Astrocyte of the hippocampus (primary cell): ENCODE measurements at regions not wholly inside any gene's neighbourhood (a gene's known extent, or its start where the extent isn't known, plus 50 kb on each side); places are given as distances from the start of the nearest gene placed in this dataset.
"Not testable (repeated sequence)": the region's sequence is repeated elsewhere in the genome, so short reads cannot be mapped to it uniquely, and the experiment has no call there.

ENCODE experiments used
- DNase-seq: peaks from one replicate; pipeline ENCODE4 v3.0.0; 2011; ENCODE audit warnings: low read depth, low spot score

DNA sequence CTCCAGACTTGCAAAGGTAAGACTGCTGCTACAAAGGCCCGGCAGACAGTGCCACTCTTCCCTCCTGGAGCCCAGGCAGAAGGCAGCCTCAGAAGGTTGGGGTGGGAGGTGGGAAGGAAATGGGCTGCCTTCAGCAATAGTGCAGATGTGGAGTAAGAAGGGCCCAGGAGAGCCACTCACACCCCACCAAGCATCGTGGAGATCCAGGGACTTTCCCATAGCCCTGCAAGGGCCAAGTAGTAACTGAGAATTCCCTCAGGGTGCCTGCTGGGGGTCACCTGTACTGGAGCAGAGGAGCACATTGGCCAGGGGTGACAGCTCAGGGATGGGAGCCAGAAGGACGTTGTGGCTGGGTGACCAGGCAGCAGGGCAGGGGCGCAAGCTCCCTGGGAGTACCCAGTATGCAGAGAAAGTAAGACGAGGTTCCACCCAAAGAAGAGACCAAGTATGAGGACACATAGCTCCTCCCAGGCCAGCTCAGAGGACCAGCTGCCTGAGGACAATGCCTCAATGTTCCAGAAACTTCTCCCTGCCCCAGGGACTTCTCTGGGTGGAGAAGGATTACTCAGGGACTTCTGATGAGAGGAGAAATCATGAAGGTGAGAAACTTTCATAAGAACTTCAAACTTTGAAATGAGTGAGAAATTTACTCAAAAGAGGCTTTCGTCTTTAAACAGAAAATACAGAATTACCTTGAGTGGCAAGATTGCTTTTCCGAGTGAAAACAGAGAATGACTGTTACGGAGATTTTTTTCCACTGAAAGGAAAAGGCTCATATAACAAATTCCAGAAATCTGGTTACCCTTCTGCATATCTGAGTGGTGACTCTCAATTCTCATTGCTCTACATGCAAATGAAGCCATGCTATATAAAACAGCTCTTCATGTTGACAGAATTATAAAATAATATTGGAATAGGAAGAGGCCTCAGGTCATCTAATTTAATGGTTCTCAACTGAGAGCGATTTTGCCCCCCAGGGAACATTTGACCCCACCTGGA lies 87.9 kb upstream of the TRIO start:
- DNase-seq: peak; percentile 66

DNA sequence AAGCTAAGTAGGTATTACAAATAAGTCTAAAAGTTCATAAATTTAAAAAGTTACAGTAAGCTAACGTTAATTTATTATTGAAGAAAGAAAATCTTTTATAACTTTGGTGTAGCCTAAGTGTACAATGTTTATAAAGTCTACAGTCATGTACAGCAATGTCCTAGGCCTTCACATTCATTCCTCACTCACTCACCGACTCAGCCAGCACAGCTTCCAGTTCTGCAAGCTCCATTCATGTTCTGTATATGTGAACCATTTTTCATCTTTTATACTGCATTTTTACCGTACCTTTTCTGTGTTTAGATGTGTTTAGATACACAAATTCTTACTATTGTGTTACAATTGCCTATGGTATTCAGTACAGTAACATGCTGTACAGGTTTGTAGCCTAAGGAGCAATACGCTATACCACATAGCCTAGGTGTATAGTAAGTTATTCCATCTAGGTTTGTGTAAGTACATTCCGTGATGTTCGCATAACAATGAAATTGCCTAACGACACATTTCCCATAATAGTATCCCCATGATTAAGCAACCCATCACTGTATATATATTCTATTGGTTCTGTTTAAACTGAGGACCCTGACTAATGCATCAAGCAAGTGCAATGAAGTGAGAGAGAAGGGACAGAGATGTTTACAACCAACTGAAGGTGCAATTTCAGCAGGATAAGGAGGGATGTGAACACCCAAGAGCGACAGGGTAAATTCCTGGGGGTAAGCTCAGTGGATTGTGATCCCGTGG lies 88.9 kb upstream of the TRIO start:
- DNase-seq: no peak

DNA sequence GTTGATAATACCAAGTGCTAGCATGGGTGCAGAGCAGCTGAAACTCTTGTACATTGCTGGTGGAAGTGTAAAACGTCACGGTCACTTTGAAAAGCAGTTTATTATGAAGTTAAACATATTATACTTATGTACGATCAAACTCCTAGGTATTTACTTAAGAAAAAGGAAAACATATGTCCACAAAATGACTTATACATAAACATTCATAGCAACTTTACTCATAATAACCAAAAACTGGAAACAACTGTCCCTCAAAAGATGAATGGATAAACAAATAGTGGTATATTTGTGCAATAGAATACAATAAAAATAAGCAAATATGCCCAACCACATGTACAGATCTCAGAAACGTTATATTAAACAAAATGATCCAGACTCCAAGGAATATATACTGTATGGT lies 92.3 kb upstream of the TRIO start:
- no peak for DNase-seq

DNA sequence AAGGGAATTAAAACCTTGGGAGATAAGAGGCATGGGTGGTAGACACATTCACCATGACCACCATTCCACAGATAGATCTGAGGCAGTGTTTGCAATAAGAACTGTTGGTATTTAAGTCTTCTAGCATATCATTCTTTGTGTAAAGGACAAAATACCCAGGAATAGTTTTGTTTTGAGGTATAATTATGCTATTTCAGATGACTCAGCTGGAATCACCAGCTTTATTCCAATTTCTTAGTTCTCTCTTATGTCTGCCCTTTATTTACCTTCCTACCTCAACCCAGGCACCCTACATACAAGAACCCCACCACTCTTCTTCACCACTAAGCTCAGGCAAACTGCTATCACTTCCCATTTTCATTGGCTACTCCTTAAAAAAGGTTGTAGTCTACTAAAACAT lies 94.7 kb upstream of the TRIO start:
- no peak for DNase-seq

DNA sequence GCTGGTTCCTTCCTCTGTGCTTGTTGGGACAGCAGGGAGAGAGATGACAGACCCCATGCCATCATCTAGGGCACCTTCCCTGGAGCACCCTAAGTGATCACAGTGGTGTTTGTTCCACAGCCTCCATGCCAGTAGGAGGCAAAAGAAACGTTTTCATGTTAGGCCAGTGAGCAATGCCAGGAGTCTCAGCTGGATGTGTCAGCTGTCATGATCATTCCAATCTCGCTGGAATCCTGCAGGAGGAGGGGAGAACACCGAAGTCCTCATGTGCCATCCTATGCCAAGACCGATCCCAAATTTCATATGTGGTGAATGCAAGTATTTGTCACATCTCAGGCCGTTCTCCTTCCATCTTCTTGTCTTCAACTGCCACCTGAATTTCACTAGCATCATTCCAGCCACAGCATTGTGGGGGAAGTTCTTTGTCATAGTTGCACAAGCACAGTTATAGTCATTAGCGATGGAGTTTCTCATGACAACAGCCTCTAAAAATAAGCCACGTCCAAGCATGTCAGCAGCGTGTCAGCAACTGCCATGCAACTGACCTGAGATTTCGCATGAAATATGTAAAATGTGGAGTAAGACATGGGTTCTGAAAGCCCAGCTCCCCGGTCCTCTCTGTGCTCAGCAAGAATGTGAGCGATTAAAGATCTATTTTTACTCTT lies 97.2 kb upstream of the DNAH5 start:
- DNase-seq: no peak

DNA sequence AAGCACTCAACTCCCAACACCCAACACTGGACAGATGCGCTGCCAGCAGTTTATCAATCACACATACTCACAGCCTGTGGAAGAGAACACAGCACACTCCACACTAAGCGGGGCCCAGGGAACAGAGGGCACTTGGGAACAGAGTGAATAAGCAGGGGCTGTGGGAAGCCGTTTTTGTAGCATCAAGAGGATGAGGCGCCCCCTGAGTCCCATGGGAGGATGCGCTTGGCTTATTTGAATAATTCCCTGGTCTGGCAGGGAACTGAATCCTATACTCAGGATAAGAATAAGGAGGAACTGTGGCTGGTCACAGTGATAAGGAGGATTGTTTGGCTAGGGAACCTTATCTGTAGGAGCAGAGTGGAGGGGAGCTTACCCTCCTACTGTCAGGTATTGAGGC lies 96.1 kb upstream of the DNAH5 start:
- DNase-seq: no peak

DNA sequence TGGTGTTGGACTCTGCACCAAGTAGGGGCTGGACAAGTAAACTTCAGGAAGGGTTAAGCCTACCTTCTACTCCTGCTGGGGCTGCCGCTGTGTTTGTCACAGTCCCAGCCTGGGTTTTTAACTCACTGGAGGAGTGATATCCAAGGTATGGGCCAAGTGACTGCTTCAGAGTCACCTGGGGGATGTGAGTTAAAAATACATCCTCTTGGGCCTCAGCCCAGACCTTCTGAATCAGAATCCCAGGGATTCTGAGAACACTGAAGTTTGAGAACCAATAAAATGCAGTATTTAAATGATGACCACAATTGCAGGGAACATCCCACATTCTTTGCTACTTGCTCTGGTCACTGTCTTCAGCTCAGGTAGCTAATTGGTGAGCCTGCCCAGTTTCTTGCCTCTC lies 95.1 kb upstream of the DNAH5 start:
- DNase-seq: no peak

DNA sequence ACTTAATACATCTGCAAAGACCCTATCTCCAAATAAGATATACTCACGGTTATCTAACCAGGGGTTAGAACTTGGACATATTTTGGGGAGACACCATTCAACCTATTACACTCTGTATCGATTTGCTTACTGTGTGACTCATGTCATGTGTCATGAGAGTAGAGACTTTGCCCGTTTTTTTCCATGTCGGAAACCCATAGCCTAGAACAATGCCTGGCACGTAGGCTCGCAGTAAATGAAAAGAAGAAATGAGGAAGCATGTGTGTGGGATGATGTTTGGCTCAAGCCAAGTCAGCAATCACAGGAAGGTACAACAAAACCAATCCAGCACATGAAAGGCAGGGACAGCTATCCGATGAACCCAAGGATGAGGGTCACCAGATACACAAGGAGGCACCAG lies 94.6 kb upstream of the DNAH5 start:
- DNase-seq: no peak

DNA sequence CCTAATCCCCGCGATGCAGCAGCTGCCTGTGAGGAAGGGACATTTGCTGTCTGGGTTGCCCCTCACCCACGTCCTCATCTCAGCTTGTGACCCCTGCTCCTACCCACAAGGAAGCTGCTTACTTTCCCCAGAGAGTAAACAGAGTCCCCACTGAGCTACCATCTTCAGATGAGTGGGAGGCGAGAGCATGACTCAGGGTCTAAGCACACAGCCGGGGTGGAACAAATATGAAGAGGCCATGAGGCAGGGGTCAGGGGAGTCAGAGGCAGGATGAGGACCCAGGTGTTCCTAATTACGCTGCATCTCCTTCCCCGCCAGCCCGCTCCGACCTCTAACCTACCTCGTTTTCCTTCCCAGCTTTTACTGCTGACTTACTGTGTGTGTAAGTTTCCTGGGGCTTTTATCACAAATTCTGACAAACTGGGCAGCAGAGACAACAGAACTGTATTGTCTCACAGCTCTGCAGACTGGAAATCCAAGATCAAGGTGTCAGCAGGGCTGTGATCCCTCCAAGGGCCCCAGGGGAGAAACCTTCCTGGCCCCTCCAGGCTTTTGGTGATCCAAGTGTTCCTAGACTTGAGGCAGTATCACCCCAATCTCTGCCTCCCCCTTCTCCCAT lies 94.0 kb upstream of the DNAH5 start:
- peak; percentile 57 for DNase-seq

DNA sequence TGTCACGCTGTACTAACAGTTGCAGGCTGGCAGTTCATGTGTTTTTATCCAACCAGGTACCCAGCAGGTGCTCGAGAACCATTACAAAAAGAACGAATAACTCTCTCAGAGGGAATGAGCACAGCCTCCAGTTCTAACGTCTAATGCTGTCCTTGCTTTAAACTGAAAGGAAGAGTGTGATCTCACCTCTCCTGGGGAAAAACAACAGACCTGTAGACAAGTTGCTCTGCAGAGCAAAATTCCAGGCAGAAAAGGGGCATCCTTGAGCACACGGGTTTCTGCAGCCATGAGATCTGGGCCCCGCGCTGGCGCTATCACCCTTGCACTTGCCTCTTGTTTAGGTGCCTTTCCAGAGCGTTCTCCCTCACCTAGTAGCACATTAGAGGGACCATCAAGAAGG lies 92.5 kb upstream of the DNAH5 start:
- DNase-seq: peak; percentile 61

DNA sequence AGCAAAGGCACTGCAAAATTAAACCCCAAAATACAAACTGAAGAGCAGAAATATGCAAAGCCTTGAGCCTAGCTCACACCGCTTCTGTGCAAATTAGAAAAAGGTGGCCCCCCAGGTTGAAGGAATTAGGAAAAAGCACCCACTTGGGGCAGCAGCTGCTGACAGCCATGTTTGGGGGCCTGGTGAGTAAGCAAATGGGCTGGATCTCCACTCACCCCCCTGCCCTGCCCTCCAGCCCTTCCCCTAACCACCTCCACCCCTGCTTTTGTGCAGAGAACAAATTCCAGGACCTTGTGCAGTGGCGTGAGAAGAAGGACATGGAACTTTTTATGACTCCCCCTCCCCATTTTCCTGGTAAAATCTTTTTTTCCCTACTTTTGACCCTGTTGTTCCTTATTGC lies 92.0 kb upstream of the DNAH5 start:
- peak; percentile 84 for DNase-seq

DNA sequence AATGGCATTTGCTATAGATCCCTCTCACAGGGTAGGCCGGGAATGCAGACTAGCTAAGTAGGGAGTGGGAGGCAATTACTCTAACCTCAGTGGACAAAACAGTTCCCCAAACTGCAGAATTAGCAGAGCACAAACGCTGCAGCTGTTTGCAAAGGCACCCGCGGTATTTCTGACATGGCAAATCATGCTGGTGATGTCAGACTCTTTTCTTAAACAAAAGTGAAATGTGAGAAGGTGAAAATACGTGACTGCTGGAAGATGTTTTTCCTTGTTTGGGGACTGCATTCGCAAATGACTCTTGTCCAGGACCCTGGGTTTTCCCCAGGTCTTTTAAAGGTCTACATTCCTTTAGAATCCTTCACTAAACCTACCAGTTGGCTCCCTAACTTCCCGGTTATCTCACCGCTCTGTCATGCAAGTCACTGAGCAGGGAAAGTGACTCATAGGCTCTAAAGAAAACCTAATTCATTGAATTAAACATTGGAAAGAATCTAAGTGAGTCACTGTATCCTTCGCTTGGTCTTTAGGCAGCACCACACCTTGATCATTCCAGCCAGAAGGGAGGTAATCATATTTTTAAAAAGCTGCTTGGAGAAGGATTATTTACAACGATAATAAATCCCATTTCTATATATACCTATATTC lies 91.5 kb upstream of the DNAH5 start:
- DNase-seq: peak; percentile 98

DNA sequence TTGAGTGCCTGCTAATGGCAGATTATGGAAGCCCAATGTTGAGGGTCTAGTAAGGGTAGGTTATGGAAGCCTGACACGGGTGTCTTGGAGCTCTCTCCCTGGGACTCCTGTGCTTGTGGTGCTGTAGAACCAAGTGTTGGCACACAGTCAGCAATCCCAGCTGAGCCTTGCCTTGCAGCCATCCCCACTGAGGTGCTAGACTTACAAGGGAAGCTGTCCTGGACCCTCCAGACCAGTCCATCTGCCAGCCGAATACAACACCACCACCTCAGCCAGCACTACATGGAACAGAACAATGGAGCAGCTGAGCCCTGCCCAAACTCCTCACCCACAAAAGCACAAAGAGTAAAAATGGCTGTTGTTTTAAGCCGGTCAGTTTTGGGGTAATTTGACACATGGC lies 90.5 kb upstream of the DNAH5 start:
- peak; percentile 41 for DNase-seq

DNA sequence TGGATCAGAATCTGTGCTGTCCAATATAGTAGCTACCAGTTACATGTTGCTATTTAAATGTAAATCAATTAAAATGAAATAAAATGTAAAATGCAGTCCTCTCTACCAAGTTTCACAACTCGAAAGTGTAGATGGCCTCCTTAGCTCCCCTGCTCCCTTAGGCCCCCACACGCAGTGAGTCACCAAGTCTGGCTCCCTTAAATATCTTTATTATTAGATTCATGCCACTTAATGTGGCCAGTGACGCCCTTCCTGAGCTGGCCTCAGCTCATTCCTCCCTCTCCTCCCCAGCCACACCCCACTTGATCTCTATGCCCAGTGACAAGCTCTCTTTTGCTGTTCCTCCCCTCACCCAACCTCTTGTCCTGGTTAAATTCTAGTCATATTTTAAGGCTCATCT lies 88.4 kb upstream of the DNAH5 start:
- peak; percentile 48 for DNase-seq

DNA sequence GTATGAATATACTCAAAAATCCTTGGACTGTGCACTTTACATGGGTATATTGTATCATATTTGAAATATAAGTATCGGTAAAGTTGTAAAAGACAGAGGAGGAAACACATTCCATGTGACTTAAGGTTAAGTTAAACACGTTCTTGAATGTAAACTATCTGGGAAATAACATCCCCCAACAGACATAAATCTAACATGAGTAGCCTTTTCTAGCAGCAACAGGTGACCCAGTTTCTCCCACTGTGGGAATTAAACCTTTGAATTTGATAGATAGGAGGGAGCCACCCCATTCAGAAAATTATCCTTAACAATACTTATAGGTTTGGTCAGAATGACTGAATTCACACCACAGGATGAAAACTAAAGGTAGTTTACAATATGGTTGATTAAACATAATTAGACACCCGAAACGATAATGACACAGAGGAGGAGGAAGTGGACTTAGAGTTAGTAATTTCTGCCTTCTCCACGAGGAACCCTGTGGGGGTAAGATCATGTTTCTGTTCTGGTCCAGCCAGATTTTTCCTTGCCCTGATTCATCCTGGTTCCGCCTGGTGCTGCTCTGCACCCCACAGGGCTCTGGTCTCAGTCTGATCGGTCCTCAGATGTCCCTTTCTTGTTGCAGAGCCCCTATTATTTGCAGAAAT lies 84.6 kb upstream of the DNAH5 start:
- DNase-seq: no peak

DNA sequence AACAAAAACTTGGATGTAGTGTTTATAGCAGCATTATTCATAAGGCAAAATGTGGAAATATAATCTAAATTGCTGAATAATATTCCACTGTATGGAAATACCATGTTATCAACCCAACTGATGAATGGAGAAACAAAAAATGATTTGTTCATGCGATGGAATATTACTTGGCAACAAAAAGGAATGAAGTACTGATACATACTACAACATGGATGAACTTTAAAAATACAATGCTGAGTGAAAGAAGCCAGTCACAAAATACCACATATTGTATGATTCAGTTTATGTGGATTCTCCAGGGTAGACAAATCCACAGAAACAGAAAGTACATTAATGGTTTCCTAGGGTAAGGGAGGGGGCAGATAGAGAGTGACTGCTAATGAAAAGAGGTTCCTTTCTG lies 83.7 kb upstream of the DNAH5 start:
- DNase-seq: no peak

DNA sequence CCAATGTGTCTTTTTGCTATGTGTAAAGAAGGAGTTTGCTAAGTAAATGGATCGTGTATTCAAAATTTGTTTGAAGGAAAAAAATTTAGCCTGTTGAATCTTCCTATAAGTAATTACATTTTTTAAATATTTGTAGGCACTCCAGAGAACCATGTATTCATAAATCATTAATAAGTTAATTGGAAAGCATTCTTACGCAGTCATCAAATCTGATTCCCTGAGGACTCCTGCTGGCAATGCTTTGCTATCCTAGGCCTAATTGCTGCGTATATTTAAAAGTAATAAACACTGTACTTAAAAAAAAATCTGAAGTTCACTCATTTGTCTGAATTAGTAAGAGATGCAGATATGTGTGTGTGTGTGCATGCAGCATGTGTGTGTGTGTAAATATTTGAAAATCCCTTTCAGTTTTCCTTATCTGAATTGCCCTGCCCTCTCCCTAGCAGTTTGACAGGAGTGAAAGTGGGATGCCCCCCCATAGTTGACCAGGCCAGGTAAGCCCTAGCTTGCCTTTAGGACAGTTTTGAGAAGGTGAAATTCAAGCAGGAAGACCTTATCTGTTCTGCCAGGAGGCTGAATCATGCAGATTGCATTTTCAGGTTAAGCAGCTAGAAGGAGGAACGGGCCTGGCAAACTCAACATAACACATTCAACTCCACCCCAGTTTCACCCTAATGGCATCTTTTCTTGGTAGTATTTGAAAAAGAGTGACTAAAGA lies 81.2 kb upstream of the DNAH5 start:
- no peak for DNase-seq

DNA sequence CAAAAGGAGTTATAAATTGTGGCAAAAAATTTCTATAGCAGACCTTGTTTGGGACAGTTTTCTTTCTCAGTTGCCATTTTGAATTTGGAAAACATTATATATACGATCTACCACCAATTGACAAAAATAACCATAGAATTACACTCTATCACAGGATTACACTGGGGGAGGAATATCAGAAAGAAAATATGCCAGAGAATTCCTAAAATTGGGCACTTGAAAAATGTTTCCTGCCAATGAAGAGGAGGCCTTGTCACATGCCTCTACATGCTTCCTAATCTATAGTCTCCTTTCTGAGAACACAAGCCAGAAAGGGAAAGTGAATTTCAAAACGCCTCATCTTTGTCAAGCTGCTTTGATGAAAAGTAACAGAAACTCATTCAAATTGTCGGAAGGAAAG lies 78.5 kb upstream of the DNAH5 start:
- no peak for DNase-seq

DNA sequence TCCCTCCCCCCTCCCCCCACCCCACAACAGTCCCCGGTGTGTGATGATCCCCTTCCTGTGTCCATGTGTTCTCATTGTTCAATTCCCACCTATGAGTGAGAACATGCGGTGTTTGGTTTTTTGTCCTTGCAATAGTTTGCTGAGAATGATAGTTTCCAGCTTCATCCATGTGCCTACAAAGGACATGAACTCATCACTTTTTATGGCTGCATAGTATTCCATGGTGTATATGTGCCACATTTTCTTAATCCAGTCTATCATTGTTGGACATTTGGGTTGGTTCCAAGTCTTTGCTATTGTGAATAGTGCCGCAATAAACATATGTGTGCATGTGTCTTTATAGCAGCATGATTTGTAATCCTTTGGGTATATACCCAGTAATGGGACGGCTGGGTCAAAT lies 76.5 kb upstream of the DNAH5 start:
- DNase-seq: not testable (repeated sequence)

DNA sequence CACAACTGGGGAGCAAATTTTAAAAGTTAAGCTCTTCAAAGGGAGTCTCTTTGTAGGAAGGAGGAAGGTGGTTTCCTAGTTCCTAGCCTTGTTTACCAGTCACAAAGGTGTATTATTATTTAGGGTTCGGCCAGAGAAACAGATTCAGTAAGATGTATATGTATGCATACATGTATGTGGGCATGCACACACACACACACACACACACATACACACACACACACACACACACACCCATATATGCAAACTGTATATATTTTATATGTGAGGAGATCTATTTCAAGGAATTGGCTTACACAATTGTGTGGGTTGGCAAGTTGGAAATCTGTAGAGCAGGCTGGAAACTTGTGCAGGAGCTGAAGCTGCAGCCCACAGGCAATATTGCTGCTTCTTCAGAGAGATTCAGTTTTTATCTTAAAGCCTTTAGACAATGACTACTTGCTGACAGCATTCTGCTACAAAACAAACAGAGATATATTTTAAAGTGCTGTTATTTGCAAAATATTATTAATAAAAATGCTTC lies 75.3 kb upstream of the DNAH5 start:
- DNase-seq: no peak
